NCI-H1694 (cell line): ENCODE measurements at regions not wholly inside any gene's neighbourhood (a gene's known extent, or its start where the extent isn't known, plus 50 kb on each side); places are given as distances from the start of the nearest gene placed in this dataset.
"Not testable (repeated sequence)": the region's sequence is repeated elsewhere in the genome, so short reads cannot be mapped to it uniquely, and the experiment has no call there.

Experiments used
- DNase-seq: peaks from one replicate; lab custom pipeline; 2025; lab: John Stamatoyannopoulos, UW

DNA sequence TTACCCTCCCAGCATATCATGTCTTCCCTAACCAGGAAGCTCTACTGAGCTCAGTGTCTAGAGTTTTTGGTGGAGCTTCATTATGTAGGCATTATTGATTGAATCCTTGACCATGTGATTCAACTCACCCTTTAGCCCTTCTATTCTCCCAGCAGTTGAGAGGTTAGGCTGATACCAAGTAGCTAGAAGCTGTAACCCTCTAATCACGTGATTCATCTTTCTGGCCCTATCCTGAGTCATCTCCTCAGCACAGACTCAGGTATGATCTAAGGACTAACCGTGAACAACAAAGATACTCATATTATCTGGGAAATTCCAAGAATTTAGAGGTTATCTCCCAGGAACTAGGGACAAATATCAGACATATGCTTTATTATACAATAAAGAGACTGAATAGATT lies 625.5 kb downstream of the JRKL start:
- DNase-seq = no peak

DNA sequence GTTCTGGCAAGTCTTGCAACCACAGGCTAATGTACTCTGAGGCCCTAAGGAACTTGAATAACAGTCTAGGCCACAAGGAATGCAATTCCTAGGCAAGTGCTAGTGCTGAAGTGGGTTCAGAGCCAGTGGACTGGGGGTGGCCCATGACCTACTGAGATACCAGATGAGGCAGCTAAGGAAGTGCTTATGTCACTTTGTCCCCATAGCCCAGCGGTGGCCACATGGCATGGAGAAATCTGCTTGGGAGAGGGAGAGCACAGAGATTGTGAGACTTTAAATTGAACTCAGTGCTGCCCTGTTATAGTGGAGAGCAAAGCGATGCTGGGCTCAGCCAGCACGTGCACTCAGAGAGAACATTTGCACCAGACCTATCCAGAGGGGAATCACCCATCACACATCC lies 629.5 kb downstream of the JRKL start:
- no peak for DNase-seq

DNA sequence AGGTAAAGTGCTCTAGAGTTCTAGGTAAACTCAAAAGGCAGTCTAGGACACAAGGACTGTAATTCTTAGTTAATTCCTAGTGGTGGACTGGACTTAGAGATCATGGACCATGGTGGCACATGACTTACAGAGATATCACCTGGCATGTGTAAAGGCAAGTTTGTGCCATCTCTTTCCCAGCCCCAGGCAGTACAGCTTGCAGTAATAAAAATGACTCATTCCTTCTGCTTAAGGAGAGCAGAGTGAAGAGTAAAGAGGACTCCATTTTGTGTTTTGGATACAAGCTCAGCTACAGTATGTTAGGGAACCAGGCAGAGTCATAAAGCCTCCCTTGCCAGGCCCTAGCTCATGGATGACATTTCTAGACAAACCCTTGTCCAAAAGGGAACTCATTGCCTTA lies 629.9 kb downstream of the JRKL start:
- DNase-seq = no peak

DNA sequence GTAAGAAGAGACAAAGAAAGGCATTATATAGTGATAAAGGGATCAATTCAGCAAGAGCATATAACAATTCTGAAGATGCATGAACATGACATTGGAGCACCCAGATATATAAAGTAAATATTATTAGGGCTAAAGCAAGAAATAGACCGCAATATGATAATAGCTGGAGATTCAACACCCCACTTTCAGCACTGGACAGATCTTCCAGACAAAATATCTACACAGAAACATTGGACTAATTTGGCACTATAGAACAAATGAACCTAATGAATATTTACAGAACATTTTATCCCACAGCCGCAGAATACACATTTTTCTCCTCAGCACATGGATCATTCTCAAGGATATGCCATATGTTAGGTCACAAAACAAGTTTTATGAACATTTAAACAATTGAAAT lies 633.1 kb downstream of the JRKL start:
- no peak for DNase-seq

DNA sequence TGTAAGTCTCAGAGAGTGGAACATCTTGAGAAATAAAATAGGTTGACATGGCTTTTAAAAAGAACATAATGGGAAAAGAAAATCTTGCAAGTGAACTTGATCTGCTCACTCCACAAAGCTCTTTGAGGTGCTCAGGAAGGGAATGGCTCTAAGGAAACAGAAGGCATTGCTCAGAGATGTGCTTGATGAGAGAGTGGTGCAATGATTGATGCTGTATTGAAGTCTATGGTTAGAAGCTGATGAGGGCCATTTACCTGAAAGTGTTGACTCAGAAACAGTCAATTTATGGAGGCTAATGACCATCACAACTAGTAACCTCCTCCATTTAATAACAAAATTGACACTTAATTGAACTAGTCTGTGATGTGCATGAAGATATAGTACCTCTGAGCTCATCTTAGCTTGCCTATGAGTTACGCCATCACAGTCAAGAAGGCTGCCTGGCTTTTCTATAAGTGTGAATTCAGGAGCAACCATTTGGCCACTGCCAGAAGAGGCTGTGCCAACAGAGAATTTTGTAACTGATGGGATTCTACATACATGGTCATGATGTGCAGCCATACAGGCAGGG lies 639.1 kb downstream of the JRKL start:
- DNase-seq = no peak

DNA sequence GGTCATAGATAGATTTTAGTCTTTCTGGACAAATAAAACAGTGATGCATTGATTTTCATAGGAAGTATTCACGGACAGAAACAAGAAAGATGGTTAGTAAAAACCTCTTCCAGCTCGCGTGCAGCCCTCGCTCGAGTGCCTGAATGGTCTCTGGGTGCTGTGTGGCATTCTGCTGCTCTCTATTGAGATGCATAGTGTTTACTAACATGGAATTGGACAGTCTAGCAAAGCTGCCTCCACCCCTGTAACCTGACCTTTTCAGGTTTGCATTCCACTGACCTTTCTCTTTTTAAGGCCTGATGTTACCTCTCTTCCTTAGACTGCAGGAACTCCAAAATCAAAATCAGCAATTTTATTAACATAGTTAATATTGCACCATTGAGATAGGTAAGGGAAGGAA lies 643.4 kb downstream of the JRKL start:
- no peak for DNase-seq

DNA sequence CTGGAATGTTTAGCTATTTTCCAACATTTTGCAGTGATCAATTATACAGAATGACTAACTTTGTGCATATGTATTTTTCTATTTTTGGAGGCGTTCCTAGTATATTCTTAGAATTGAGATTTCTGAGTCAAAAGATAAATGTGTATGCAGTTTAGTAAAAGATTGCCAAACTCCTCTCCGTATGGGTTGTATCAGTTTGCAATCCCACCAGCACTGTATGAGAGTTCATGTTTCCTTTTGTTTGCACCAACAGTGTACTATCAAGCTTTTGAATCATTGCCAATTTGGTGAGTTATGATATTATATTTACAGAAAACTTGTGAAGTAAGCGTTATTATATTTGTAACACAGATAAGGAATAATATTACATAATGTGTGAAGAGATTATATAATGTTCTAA lies 658.7 kb downstream of the JRKL start:
- no peak for DNase-seq

DNA sequence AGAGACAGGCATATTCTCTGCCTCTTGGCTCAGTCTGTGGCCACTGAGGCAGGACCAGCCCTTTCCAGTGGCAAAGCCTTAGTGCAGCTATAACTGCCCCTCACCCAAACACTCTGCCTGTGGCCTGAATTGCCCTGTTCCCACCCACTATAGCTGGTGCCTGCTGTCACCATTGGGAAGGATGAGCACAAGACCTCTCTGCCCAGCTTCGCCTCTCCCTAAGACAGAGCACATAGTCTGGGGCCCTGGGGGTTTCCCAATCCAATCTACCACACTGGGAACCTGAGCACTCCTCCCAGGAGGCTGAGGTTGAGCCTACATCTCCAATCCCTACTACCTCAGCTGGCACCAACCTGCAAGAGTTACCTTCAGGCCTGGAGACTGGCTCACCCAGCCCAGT lies 670.4 kb downstream of the JRKL start:
- DNase-seq = no peak

DNA sequence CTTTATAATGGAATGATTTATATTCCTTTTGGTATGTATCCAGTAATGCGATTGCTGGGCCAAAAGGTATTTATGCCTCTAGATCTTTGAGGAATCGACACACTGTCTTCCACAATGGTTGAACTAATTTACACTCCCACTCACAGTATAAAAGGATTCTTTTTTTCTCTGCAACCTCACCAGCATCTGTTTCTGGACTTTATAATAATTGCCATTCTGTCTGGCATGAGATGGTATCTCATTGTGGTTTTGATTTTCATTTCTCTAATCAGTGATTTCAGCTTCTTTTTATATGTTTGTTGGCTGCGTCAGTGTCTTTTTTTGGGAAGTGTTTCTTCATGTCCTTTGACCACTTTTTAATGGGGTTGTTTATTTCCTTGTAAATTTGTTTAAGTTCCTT lies 679.3 kb downstream of the JRKL start:
- DNase-seq = no peak

DNA sequence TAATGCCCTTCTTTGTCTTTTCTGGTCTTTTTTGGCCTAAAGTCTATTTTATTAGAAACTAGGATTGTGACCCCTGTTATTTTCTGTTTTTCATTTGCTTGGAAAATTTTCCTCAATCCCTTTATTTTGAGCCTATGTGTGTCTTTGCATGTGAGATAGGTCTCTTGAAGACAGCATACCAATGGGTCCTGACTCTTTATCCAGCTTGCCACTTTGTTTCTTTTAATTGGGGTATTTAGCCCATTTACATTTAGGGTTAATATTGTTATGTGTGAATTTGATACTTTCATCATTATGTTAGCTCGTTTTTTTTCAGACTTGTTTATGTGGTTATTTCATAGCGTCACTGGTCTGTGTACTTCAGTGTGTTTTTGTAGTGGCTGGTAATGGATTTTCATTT lies 682.6 kb downstream of the JRKL start:
- no peak for DNase-seq

DNA sequence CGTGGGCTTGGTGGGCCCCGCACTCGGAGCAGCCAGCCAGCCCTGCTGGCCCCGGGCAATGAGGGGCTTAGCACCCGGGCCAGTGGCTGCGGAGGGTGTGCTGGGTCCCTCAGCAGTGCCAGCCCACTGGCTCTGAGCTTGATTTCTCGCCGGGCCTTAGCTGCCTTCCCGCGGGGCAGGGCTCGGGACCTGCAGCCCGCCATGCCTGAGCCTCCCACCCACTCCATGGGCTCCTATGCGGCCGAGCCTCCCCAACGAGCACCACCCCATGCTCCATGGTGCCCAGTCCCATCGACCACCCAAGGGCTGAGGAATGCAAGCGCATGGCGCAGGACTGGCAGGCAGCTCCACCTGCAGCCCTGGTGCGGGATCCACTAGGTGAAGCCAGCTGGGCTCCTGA lies 686.9 kb downstream of the JRKL start:
- not testable (repeated sequence) for DNase-seq

DNA sequence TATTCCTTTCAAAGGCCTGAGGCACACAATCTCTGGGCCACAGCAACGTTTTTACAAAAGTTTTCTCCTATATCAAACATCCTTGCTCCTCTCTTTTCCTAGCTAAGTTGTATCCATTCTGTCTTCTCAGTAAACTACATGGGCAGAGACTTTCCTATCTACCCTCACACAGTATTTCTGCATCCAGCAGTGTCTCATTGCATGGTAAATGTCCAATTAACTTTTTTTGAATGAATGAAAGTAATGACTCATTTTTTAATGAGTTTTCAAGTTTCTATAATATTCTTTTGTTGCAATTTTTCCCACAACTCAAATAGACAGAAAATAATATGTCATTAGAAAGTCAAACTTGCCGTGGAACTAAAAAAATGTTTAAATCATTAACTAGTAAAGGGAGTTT lies 688.6 kb downstream of the JRKL start:
- no peak for DNase-seq

DNA sequence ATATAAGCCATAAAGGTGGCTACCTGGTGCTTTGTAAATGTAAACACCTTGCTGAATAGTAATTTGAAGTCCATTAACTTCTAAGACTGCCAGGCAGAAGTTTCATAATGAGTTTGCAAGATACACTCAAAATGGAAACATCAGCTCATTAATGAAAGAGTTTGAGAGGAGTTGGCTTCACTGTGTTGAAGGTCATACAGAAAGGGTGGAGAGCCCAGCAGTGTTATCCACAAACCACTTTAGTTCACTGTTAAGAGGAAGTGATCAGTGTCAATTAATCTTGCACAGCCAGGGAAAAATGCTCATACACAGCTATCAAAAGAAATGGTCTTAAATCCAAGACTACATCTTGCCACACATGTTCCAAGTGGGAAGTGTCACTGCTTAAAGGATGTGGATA lies 689.4 kb downstream of the JRKL start:
- DNase-seq = no peak

DNA sequence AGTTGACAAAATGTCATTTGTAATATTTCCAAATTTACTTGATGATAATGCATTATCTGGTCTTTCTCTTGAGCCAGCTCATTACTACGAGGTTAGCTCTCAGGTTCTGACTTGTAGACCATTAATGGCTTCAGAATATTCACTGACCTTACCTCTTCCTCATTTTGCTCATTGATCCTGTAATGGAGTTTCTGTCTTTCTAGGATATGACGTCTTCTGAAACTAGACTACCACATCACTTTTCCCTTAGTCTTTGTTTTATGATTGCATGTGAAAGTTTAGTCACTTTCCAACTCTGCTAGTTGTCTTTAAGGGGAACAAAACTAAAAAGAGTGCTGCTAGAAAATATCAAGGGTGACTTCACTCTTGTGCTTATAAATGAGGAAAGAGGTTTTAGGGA lies 697.6 kb downstream of the JRKL start:
- no peak for DNase-seq

DNA sequence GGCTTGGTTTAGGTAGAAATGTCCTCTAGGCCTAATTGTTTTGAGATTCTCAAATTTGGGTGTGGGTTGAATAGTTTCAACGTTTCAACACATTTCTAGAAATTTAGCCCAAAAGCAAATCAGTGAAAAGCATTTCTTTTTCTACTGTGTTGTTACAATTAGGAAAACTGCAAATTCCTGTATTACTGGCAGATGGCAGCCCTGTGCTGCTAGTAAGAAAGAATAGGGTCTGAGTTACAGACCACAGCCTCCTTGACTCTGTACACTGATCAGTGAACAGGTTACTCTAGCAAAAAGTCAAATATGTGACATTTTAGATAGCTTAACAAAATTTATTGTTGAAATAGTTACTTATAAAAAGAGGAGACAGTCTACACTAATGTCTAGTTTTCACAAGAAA lies 703.0 kb downstream of the JRKL start:
- no peak for DNase-seq

DNA sequence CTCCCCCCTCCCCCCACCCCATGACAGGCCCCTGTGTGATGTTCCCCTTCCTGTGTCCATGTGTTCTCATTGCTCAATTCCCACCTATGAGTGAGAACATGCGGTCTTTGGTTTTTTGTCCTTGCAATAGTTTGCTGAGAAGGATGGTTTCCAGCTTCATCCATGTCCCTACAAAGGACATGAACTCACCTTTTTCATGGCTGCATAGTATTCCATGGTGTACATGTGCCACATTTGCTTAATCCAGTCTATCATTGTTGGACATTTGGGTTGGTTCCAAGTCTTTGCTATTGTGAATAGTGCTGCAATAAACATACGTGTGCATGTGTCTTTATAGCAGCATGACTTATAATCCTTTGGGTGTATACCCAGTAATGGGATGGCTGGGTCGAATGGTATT lies 712.4 kb downstream of the JRKL start:
- not testable (repeated sequence) for DNase-seq

DNA sequence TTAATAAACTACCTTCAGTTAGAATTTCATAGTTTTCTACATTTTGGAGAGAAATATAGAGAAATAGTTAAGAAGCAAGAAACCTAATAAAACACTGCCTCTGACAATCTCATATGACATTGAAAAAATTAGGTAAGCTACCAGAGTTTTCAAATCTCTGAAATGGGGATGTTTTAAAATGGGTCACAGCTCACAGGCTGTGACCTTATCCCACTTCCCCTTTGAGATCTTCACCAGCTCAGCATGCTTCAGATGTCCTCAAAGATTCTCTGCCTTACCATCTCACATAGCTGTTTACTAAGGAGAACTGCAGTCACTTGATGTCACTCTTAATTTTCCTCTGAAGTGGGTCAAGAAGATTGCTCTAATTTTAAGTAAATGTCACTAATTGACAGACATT lies 717.8 kb downstream of the JRKL start:
- DNase-seq = no peak

DNA sequence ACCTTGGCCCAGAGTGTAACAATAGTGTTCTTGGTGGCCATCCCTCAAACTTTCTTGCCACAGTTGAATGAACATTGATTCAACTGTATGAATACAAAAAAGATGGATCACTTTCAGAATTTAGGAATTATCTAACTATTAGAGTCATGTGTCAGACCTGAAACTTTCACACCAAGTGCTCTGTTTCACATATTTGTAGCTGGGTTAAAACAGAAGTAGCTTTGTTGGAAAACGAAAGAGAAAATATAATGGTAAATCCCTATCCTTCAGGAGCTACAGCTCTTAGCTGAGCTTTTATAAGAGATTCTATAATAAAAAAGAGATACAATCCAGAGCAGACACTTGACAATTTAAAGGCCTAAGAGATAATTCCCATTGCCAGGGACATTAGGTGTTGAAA lies 719.3 kb downstream of the JRKL start:
- DNase-seq = no peak

DNA sequence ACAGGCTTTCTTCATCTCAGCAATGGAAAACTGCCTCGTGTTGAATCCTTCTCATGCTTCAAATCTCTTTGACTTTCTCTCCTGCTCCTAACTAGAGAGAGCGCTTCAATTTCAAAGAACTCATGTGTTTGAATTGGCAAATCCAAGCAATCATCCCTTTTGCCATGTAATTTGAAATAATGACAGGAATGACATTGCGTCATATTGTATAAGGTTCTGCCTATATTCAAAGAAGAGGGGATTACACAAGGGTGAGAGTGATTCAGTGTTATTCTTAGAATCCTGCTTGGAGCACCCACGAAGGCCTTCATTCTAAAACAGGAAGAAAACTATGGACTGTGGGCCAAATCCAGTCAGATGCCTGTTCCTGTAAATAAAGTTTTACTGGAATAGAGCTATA lies 720.6 kb downstream of the JRKL start:
- no peak for DNase-seq

DNA sequence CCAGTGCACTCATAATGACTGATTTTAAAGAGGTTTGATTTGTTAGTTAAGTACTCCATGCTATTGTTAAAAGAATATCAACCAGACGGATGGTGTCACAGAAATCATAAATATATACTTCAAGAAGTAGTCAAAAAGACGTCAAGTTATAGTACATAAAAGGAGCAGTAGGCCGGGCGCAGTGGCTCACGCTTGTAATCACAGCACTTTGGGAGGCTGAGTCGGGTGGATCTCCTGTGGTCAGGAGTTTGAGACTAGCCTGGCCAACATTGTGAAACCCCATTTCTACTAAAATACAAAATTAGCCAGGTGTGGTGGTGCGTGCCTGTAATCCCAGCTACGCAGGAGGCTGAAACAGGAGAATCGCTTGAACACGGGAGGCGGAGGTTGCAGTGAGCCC lies 721.7 kb downstream of the JRKL start:
- no peak for DNase-seq

DNA sequence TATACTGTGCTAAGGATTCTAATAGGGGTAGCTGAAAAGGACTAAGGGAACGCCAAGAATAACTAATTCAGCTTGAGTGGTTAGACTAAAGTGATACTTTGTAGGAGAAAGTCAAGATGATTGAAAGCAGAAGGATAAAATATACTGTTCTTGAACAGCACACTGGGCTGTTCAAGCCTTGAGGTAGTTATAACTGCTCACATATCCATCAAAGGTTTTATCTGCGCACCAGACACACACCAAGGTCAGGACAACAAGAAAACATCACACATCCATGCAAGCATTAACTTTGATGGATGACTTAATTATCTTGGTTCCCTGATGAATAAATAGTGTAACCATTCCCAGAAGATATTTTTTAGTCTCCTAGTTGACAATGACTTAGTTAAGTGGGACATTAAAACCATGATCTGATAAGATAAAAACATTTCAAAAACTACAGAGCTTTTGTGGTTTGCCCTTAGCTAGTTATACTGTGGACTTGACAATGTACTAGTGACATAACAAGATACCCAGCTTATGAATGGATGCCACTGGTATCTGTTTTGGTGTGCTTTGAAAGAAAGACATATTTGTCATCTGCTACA lies 728.9 kb downstream of the JRKL start:
- DNase-seq = no peak

DNA sequence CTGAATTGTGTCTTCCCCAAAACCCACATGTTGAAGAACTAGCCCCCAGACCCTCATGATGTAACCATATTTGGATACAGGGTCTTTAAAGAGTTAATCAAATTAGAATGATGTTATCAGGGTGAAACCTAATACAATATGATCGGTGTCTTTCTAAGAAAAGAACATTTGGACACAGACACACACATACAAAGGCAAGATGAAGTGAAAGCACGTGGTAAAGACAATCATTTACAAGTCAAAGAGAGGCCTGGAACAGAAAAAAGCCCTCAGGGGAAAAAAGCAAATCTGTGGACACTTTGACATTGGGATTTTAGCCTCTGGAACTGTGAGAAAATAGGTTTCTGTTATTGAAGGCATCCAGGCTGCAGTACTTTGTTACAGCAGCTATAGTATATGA lies 733.4 kb downstream of the JRKL start:
- DNase-seq = no peak

DNA sequence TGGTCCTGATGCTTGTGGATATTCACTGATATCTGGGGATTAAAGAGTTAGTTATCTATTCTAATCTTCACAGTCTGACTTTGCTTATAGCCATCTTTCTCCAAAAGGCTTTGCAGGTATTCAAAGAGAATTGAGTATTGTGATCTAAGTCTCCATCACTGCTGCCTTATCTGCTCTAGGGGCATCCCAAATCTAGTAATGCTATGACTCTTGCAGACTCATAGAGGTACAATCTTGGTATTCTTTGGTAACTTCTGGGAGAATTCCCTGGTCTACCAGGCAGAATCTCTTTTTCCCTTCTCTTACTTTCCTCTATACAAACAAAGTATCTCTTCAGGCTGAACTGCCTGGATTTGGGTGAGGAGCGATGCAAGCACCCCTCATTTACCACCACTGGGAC lies 746.3 kb downstream of the JRKL start:
- DNase-seq = no peak

DNA sequence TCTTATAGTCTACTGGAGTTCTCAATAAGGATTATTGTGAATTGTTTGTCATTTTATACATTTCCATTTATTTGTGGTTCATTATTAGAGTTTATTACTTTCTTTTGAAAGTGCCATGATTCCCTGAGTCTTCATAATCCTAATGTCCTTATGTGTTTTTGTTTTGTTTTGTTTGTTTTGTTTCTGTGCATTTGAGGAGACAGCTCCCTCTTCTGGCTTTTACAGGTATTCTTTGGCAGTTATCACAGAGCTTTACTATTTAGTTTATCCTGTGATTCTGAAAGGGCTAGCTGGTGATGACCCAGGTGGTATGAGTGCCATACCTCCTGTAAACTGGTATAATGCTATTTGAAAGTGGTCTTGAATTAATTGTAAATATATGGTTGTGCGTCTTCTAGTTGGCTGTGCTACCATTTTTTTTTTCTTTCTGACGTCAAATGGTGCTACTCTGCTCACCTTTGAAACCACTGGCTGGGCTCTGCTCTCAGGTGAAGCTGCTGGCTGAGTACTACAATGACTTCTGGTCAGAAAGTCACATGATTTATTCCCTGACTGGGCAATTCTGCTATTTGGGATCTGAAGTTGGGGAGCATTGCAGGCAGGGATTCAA lies 751.2 kb downstream of the JRKL start:
- no peak for DNase-seq
